Prostate gland (tissue), 2 donors: ENCODE measurements at regions not wholly inside any gene's neighbourhood (a gene's known extent, or its start where the extent isn't known, plus 50 kb on each side); places are given as distances from the start of the nearest gene placed in this dataset.
A peak's percentile ranks its signal among the peaks of the same experiment; 100 is the strongest.

Source experiments
- DNase-seq: peaks from one replicate; pipeline ENCODE4 v3.0.0-alpha.2; 2019; ENCODE audit warnings: low spot score
- H3K27ac ChIP-seq, 2 donors: fragments of 200-600 bp; sonication (generic); 2 replicates each; pipeline ENCODE4 v1.5.1; 2017 to 2019
- H3K27me3 ChIP-seq: fragments of 200-600 bp; sonication (generic); replicated peaks from 2 replicates; pipeline ENCODE4 v1.5.1; 2019; ENCODE audit not compliant: insufficient read depth
- H3K36me3 ChIP-seq, 2 donors: fragments of 200-600 bp; sonication (generic); 1 replicate in 1 of 2; 2 replicates in 1 of 2; pipeline versions ENCODE4 v1.5.1 to v1.8.1; 2017 to 2019
- H3K4me1 ChIP-seq: fragments of 200-600 bp; sonication (generic); replicated peaks from 2 replicates; pipeline ENCODE4 v1.5.1; 2019
- H3K4me3 ChIP-seq, 2 donors: fragments of 200-600 bp; sonication (generic); 2 replicates each; pipeline ENCODE4 v1.5.1; 2017 to 2019
- H3K9me3 ChIP-seq: fragments of 200-600 bp; sonication (generic); 2 replicates; pipeline ENCODE4 v1.5.1; 2017
- POLR2A ChIP-seq: fragments of 450-650 bp; IDR thresholded peaks from one replicate; pipeline ENCODE4 v1.6.1; 2016; ENCODE audit warnings: antibody characterized with exemption, mild to moderate bottlenecking
- POLR2AphosphoS5 ChIP-seq: sonication (generic); formaldehyde crosslinking; IDR thresholded peaks from one replicate; pipeline ENCODE4 v1.6.1; 2017; ENCODE audit warnings: antibody characterized with exemption
- WGBS: methylation state at CpG from one replicate; pipeline ENCODE4 v1.1.5; 2018; 5-methylcytosine and 5-hydroxymethylcytosine counted together
- intact Hi-C: fragments of 100-400 bp; cut with DNase I; formaldehyde crosslinking; loops from one replicate; pipeline ENCODE4 v1.14.2; 2022
- TF ChIP-seq, protein P1 (sequence below), 4 experiments: fragments of 200-600 bp in 2 of 4; fragments of 450-650 bp in 2 of 4; sonication (generic) in 2 of 4; IDR thresholded peaks; 1 replicate in 3 of 4; 2 replicates in 1 of 4; pipeline ENCODE4 v1.5.1; 2016 to 2019; ENCODE audit warnings: antibody characterized with exemption in 4 of 4, mild to moderate bottlenecking in 2 of 4, moderate library complexity in 2 of 4

GRCh38 chr2:104408266-104408665 lies 445.6 kb upstream of the POU3F3 start:
- Histone ChIP-seq H3K27me3 (no peaks in the 10 kb centered on the region), H3K27ac (no peak overlapping the region), H3K4me3 (no peak overlapping the region), H3K4me1 (no peaks in the 10 kb centered on the region), H3K9me3 (no peaks in the 10 kb centered on the region), H3K36me3 (no peaks in the 10 kb centered on the region)
- TF ChIP-seq, protein P1, sequence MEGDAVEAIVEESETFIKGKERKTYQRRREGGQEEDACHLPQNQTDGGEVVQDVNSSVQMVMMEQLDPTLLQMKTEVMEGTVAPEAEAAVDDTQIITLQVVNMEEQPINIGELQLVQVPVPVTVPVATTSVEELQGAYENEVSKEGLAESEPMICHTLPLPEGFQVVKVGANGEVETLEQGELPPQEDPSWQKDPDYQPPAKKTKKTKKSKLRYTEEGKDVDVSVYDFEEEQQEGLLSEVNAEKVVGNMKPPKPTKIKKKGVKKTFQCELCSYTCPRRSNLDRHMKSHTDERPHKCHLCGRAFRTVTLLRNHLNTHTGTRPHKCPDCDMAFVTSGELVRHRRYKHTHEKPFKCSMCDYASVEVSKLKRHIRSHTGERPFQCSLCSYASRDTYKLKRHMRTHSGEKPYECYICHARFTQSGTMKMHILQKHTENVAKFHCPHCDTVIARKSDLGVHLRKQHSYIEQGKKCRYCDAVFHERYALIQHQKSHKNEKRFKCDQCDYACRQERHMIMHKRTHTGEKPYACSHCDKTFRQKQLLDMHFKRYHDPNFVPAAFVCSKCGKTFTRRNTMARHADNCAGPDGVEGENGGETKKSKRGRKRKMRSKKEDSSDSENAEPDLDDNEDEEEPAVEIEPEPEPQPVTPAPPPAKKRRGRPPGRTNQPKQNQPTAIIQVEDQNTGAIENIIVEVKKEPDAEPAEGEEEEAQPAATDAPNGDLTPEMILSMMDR (IDR thresholded peaks at IDR 0.05): no peak
- no peak for TF ChIP-seq POLR2A
- TF ChIP-seq POLR2AphosphoS5: no peak
- WGBS: 68% methylated on average over 5 of the region's 5 CpGs
- intact Hi-C loops: no loop called here
- DNase-seq: no peak

DNA sequence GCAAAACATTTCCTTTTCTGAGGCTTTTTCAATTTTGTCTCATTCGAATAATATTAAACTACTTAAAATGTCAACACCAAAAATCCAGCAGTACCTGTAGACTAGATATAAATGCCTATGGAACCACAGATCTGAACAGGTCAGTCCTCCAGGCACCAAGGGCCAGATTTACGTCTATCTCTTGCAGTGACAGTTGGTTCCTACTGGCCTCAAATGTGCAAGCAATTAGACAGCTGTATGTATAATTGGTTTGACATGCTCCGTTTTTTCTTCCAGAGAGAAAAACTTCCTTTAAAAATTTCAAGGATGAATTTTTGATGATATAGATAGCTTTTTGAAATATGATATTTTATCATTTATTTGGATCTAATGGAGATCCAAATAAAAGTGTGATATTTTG lies 443.8 kb upstream of the POU3F3 start:
- Histone ChIP-seq H3K27me3 (no peaks in the 10 kb centered on the region), H3K4me1 (no peaks in the 10 kb centered on the region), H3K36me3 (no peaks in the 10 kb centered on the region), H3K4me3 (no peak overlapping the region), H3K9me3 (no peaks in the 10 kb centered on the region), H3K27ac (no peak overlapping the region)
- WGBS: 80% methylated on average over 3 of the region's 3 CpGs
- no peak for DNase-seq
- TF ChIP-seq, protein P1 (IDR thresholded peaks at IDR 0.05): no peak
- TF ChIP-seq POLR2A (no peak), POLR2AphosphoS5 (no peak)
- intact Hi-C loops: no loop called here

GRCh38 chr2:104412384-104412783 lies 441.5 kb upstream of the POU3F3 start:
- no peak for DNase-seq
- H3K4me3 ChIP-seq: no peak overlapping the region
- WGBS: 25% methylated on average over 2 of the region's 2 CpGs
- no peaks in the 10 kb centered on the region for H3K4me1 ChIP-seq
- intact Hi-C loops: no loop called here
- H3K27me3 ChIP-seq: no peaks in the 10 kb centered on the region
- H3K36me3 ChIP-seq: no peaks in the 10 kb centered on the region
- TF ChIP-seq POLR2AphosphoS5: no peak
- TF ChIP-seq, protein P1 (IDR thresholded peaks at IDR 0.05): peak in 3 of 4 experiments; percentile 17 to 50 (median 50)
- TF ChIP-seq POLR2A: no peak
- H3K9me3 ChIP-seq: no peaks in the 10 kb centered on the region
- H3K27ac ChIP-seq: no peak overlapping the region

DNA sequence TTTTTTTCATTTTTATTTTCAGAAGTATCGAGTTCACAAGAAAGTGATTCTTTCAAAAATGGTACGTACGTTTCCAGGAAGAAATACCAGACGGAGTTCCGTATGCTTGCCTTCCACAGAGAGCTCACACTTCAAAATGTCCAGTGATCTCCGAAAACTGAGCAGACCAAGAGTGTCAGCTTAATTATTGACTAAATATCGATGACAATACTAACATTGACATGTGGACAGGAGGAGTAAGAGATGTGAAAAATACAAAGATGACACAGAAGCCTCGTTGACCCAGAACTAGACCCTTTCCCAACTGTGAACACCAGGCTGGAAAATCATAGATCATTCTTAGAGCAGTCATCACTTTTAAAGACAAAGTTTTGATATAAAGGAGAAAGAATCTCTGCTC lies 440.0 kb upstream of the POU3F3 start:
- H3K36me3 ChIP-seq: no peaks in the 10 kb centered on the region
- no peak overlapping the region for H3K27ac ChIP-seq
- no peak overlapping the region for H3K4me3 ChIP-seq
- H3K9me3 ChIP-seq: no peaks in the 10 kb centered on the region
- H3K27me3 ChIP-seq: no peaks in the 10 kb centered on the region
- intact Hi-C loops: no loop called here
- WGBS: 87% methylated on average over 8 of the region's 8 CpGs
- no peaks in the 10 kb centered on the region for H3K4me1 ChIP-seq
- TF ChIP-seq POLR2A (no peak), POLR2AphosphoS5 (no peak)
- TF ChIP-seq, protein P1 (IDR thresholded peaks at IDR 0.05): no peak
- DNase-seq: no peak

DNA sequence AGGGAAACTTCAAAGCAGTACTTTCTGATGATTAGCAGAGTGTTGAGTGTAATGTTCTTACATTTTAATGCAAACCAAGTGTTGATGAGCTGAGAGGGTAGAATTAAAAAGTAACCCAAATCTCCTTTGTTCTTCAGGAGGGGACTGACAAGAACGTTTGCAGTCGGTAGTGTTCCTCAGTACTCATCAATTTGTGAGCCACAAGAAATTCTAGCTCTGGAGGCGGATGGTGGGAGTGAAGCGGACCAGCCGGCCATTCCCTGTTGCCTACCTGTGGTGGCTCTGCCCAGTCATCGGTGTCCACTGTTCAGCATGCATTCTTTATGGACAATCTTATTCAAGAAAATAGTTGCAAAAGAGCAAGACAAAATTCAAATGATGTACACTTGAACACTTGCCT lies 438.6 kb upstream of the POU3F3 start:
- TF ChIP-seq POLR2AphosphoS5 (no peak), POLR2A (no peak)
- TF ChIP-seq, protein P1 (IDR thresholded peaks at IDR 0.05): no peak
- DNase-seq: no peak
- H3K4me3 ChIP-seq: no peak overlapping the region
- H3K4me1 ChIP-seq: no peaks in the 10 kb centered on the region
- intact Hi-C loops: no loop called here
- H3K27ac ChIP-seq: no peak overlapping the region
- no peaks in the 10 kb centered on the region for H3K36me3 ChIP-seq
- 70% methylated on average over 6 of the region's 6 CpGs for WGBS
- no peaks in the 10 kb centered on the region for H3K27me3 ChIP-seq
- no peaks in the 10 kb centered on the region for H3K9me3 ChIP-seq
